Activated T-helper 1 cell treated with anti-CD3 and anti-CD28 coated beads, Interleukin-12 subunit alpha, Interleukin-12 subunit beta, Interleukin-2, Interleukin-4 antibody, amounts not matched to agents 30 ng/mL and 10 ng/mL and 1 ng/mL, durations not matched to agents 14 hours and 24 hours and 36 hours (primary cell): ENCODE measurements at regions not wholly inside any gene's neighbourhood (a gene's known extent, or its start where the extent isn't known, plus 50 kb on each side); places are given as distances from the start of the nearest gene placed in this dataset.
"Not testable (repeated sequence)": the region's sequence is repeated elsewhere in the genome, so short reads cannot be mapped to it uniquely, and the experiment has no call there.

ENCODE experiments used
- DNase-seq: peaks from one replicate; pipeline ENCODE4 v3.0.0; 2021; ENCODE audit warnings: low spot score
- H3K27ac Mint-ChIP-seq: one replicate; pipeline ENCODE4 v1.8.0; 2021; ENCODE audit warnings: mild to moderate bottlenecking, mixed read lengths
- H3K27me3 Mint-ChIP-seq: one replicate; pipeline ENCODE4 v1.8.0; 2022; ENCODE audit warnings: mild to moderate bottlenecking, moderate library complexity, mixed read lengths; ENCODE audit not compliant: insufficient read depth
- H3K36me3 Mint-ChIP-seq: one replicate; pipeline ENCODE4 v1.8.0; 2021; ENCODE audit warnings: low read depth, mixed read lengths
- H3K4me1 Mint-ChIP-seq: one replicate; pipeline ENCODE4 v1.8.0; 2021; ENCODE audit warnings: low read depth, mixed read lengths
- H3K4me3 Mint-ChIP-seq: one replicate; pipeline ENCODE4 v1.8.0; 2021; ENCODE audit warnings: mild to moderate bottlenecking, moderate library complexity, mixed read lengths
- H3K9me3 Mint-ChIP-seq: one replicate; pipeline ENCODE4 v1.8.0; 2021; ENCODE audit warnings: mixed read lengths
- intact Hi-C: fragments of 100-400 bp; cut with micrococcal nuclease; formaldehyde crosslinking; loops from one replicate; pipeline ENCODE4 v1.15.1; 2024

- Mint-ChIP-seq H3K4me3 (no peak overlapping the region), H3K36me3 (no peaks in the 10 kb centered on the region), H3K27me3 (no peaks in the 10 kb centered on the region), H3K27ac (no peak overlapping the region), H3K9me3 (no peaks in the 10 kb centered on the region), H3K4me1 (no peaks in the 10 kb centered on the region)
- DNase-seq = no peak
- intact Hi-C loops = no loop called here
These were observed 265.5 kb downstream of the FOXL1 start for GRCh38 chr16:86843812-86844211.

- H3K36me3 Mint-ChIP-seq = no peaks in the 10 kb centered on the region
- DNase-seq = no peak
- intact Hi-C loops = no loop called here
These were observed 266.3 kb downstream of the FOXL1 start for GRCh38 chr16:86844695-86845094.

GRCh38 chr16:86846136-86846535, 267.8 kb downstream of the FOXL1 start:
- no peaks in the 10 kb centered on the region for H3K4me1 Mint-ChIP-seq
- DNase-seq = no peak
- no peak overlapping the region for H3K4me3 Mint-ChIP-seq
- no peaks in the 10 kb centered on the region for H3K27me3 Mint-ChIP-seq
- no peak overlapping the region for H3K27ac Mint-ChIP-seq
- no peaks in the 10 kb centered on the region for H3K36me3 Mint-ChIP-seq
- intact Hi-C loops = no loop called here
- no peaks in the 10 kb centered on the region for H3K9me3 Mint-ChIP-seq

More at GRCh38 chr16:86844695-86845094, 266.3 kb downstream of the FOXL1 start:
- Mint-ChIP-seq H3K27ac (no peak overlapping the region), H3K4me3 (no peak overlapping the region), H3K4me1 (no peaks in the 10 kb centered on the region), H3K27me3 (no peaks in the 10 kb centered on the region), H3K9me3 (no peaks in the 10 kb centered on the region)

GRCh38 chr16:86848821-86849220, 270.5 kb downstream of the FOXL1 start:
- Mint-ChIP-seq H3K27me3 (peaks cover 1% of the 10 kb centered on the region), H3K4me3 (no peak overlapping the region), H3K4me1 (no peaks in the 10 kb centered on the region), H3K27ac (no peak overlapping the region), H3K9me3 (no peaks in the 10 kb centered on the region), H3K36me3 (no peaks in the 10 kb centered on the region)
- intact Hi-C loops = no loop called here
- DNase-seq = no peak

- Mint-ChIP-seq H3K27ac (no peak overlapping the region), H3K4me1 (no peaks in the 10 kb centered on the region), H3K36me3 (no peaks in the 10 kb centered on the region), H3K27me3 (peaks cover 1% of the 10 kb centered on the region), H3K4me3 (no peak overlapping the region), H3K9me3 (no peaks in the 10 kb centered on the region)
- no peak for DNase-seq
- intact Hi-C loops = no loop called here
These were observed 272.3 kb downstream of the FOXL1 start for GRCh38 chr16:86850670-86851069.

- H3K36me3 Mint-ChIP-seq = no peaks in the 10 kb centered on the region
- no peaks in the 10 kb centered on the region for H3K9me3 Mint-ChIP-seq
- no peak for DNase-seq
- no peak overlapping the region for H3K27ac Mint-ChIP-seq
- H3K27me3 Mint-ChIP-seq = peaks cover 1% of the 10 kb centered on the region
- H3K4me3 Mint-ChIP-seq = no peak overlapping the region
- no peaks in the 10 kb centered on the region for H3K4me1 Mint-ChIP-seq
- intact Hi-C loops = no loop called here
These were observed 273.8 kb downstream of the FOXL1 start for GRCh38 chr16:86852135-86852534.

GRCh38 chr16:86854058-86854621, 275.8 kb downstream of the FOXL1 start:
- Mint-ChIP-seq H3K4me1 (no peaks in the 10 kb centered on the region), H3K9me3 (no peaks in the 10 kb centered on the region), H3K36me3 (no peaks in the 10 kb centered on the region), H3K27ac (no peak overlapping the region), H3K27me3 (peaks cover 1% of the 10 kb centered on the region), H3K4me3 (no peak overlapping the region)
- no peak for DNase-seq
- intact Hi-C loops = no loop called here

GRCh38 chr16:86854626-86855294, 276.4 kb downstream of the FOXL1 start:
- Mint-ChIP-seq H3K36me3 (no peaks in the 10 kb centered on the region), H3K4me3 (no peak overlapping the region), H3K9me3 (no peaks in the 10 kb centered on the region), H3K27ac (no peak overlapping the region), H3K27me3 (peaks cover 1% of the 10 kb centered on the region), H3K4me1 (no peaks in the 10 kb centered on the region)
- intact Hi-C loops = no loop called here
- no peak for DNase-seq

- DNase-seq = no peak
- intact Hi-C loops = no loop called here
- H3K9me3 Mint-ChIP-seq = no peaks in the 10 kb centered on the region
- H3K4me1 Mint-ChIP-seq = no peaks in the 10 kb centered on the region
- H3K36me3 Mint-ChIP-seq = no peaks in the 10 kb centered on the region
- H3K27me3 Mint-ChIP-seq = peaks cover 1% of the 10 kb centered on the region
- no peak overlapping the region for H3K27ac Mint-ChIP-seq
- no peak overlapping the region for H3K4me3 Mint-ChIP-seq
These were observed 278.7 kb downstream of the FOXL1 start for GRCh38 chr16:86856946-86857586.

GRCh38 chr16:86857807-86858206, 279.5 kb downstream of the FOXL1 start:
- H3K4me3 Mint-ChIP-seq = no peak overlapping the region
- no peak for DNase-seq
- intact Hi-C loops = no loop called here
- no peak overlapping the region for H3K27ac Mint-ChIP-seq
- peaks cover 1% of the 10 kb centered on the region for H3K27me3 Mint-ChIP-seq
- H3K9me3 Mint-ChIP-seq = no peaks in the 10 kb centered on the region
- H3K36me3 Mint-ChIP-seq = no peaks in the 10 kb centered on the region
- H3K4me1 Mint-ChIP-seq = no peaks in the 10 kb centered on the region

- Mint-ChIP-seq H3K36me3 (no peaks in the 10 kb centered on the region), H3K27ac (no peak overlapping the region), H3K9me3 (peaks cover 2% of the 10 kb centered on the region), H3K27me3 (peaks cover 1% of the 10 kb centered on the region), H3K4me3 (no peak overlapping the region), H3K4me1 (no peaks in the 10 kb centered on the region)
- no peak for DNase-seq
- intact Hi-C loops = no loop called here
These were observed 280.2 kb downstream of the FOXL1 start for GRCh38 chr16:86858501-86858900.

- H3K36me3 Mint-ChIP-seq, intact Hi-C loops, H3K27ac Mint-ChIP-seq, H3K27me3 Mint-ChIP-seq, DNase-seq, H3K4me1 Mint-ChIP-seq, H3K4me3 Mint-ChIP-seq: not testable (repeated sequence)
- H3K9me3 Mint-ChIP-seq = peaks cover 12% of the 10 kb centered on the region
These were observed 283.0 kb downstream of the FOXL1 start for GRCh38 chr16:86861270-86861858.

GRCh38 chr16:86862595-86863280, 284.4 kb downstream of the FOXL1 start:
- Mint-ChIP-seq H3K4me1 (no peaks in the 10 kb centered on the region), H3K27ac (no peak overlapping the region), H3K36me3 (no peaks in the 10 kb centered on the region), H3K9me3 (peaks cover 12% of the 10 kb centered on the region), H3K27me3 (no peaks in the 10 kb centered on the region), H3K4me3 (no peak overlapping the region)
- DNase-seq = no peak
- intact Hi-C loops = no loop called here
